Epithelial cell of esophagus (primary cell): ENCODE measurements at regions not wholly inside any gene's neighbourhood (a gene's known extent, or its start where the extent isn't known, plus 50 kb on each side); places are given as distances from the start of the nearest gene placed in this dataset.
"Not testable (repeated sequence)": the region's sequence is repeated elsewhere in the genome, so short reads cannot be mapped to it uniquely, and the experiment has no call there.

Experiments used
- DNase-seq: peaks from one replicate; pipeline ENCODE4 v3.0.0; 2010; ENCODE audit warnings: low read depth
- H3K4me3 ChIP-seq: 2 replicates; pipeline ENCODE4 v1.5.1; 2011; ENCODE audit warnings: mild to moderate bottlenecking, low read length, control low read depth
- TF ChIP-seq, protein P1 (sequence below): IDR thresholded peaks from 2 replicates; pipeline ENCODE4 v1.5.1; 2011; ENCODE audit warnings: low read depth, mild to moderate bottlenecking, low read length, control low read depth, inconsistent platforms; ENCODE audit not compliant: insufficient read depth; ENCODE audit errors: missing control alignments

- no peak for DNase-seq
- H3K4me3 ChIP-seq, result no peak overlapping the region
- TF ChIP-seq, protein P1, sequence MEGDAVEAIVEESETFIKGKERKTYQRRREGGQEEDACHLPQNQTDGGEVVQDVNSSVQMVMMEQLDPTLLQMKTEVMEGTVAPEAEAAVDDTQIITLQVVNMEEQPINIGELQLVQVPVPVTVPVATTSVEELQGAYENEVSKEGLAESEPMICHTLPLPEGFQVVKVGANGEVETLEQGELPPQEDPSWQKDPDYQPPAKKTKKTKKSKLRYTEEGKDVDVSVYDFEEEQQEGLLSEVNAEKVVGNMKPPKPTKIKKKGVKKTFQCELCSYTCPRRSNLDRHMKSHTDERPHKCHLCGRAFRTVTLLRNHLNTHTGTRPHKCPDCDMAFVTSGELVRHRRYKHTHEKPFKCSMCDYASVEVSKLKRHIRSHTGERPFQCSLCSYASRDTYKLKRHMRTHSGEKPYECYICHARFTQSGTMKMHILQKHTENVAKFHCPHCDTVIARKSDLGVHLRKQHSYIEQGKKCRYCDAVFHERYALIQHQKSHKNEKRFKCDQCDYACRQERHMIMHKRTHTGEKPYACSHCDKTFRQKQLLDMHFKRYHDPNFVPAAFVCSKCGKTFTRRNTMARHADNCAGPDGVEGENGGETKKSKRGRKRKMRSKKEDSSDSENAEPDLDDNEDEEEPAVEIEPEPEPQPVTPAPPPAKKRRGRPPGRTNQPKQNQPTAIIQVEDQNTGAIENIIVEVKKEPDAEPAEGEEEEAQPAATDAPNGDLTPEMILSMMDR, result no peak
These were observed 51.1 kb upstream of the JADE1 start for GRCh38 chr4:128758314-128758922.

- DNase-seq, result no peak
- H3K4me3 ChIP-seq, result no peak overlapping the region
- TF ChIP-seq, protein P1, result no peak
These were observed 51.8 kb upstream of the JADE1 start for GRCh38 chr4:128757712-128758111.

- H3K4me3 ChIP-seq, result no peak overlapping the region
- DNase-seq, result no peak
- TF ChIP-seq, protein P1, result no peak
These were observed 58.1 kb upstream of the JADE1 start for GRCh38 chr4:128751354-128751753.

- not testable (repeated sequence) for DNase-seq, H3K4me3 ChIP-seq
These were observed 67.8 kb upstream of the JADE1 start for GRCh38 chr4:128741748-128742147.

DNA sequence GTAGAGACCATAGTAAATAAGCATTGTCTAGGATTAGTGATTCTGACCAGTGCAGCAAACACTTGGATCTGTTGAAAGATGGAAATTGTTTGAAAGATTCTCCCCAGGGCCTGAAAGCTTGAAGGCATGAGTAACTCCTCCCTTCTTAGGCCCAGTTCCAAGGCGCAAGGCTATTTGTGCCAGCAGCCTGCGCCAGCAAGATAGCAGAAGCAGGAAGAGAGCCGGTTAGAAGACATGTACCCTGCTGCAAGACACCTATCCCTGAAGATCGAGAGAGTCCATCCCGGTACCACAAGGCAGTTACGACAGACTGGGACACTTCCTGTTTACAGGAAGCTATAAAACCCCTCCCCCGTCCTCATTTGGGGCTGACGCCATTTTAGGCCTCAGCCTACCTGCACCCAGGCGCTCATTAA lies 72.4 kb upstream of the JADE1 start:
- no peak overlapping the region for H3K4me3 ChIP-seq
- no peak for DNase-seq
- TF ChIP-seq, protein P1, result no peak

GRCh38 chr4:128735714-128736113 lies 73.8 kb upstream of the JADE1 start:
- TF ChIP-seq, protein P1, result no peak
- no peak for DNase-seq
- H3K4me3 ChIP-seq, result no peak overlapping the region

DNA sequence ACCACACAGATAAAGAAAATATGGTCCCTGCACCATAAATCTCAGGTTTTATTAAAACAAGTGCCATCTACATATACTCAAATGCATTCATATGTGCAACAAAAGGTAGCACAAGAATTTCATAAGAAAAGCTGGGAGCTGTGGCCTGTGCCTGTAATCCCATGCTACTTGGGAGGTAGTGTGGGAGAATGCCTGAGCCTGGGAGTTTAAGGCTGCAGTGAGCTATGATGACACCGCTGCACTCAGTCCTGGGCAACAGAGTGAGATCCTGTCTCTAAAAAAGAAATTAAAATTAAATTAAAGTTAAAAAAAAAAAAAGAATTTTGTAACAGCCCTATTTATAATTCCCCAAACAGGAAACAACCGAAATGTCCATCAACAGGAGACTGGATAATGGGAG lies 81.3 kb upstream of the JADE1 start:
- TF ChIP-seq, protein P1, result no peak
- no peak overlapping the region for H3K4me3 ChIP-seq
- no peak for DNase-seq
